ENCODE measurements at regions not wholly inside any gene's neighbourhood (a gene's known extent, or its start where the extent isn't known, plus 50 kb on each side); places are given as distances from the start of the nearest gene placed in this dataset.
"Not testable (repeated sequence)": the region's sequence is repeated elsewhere in the genome, so short reads cannot be mapped to it uniquely, and the experiment has no call there.

- TF ChIP-seq EZH2, CTCF (IDR thresholded peaks at IDR 0.05): not testable (repeated sequence)
Measured at GRCh38 chr6:26730019-26730766, 70.6 kb upstream of the ZNF322 start.

Measured in neural progenitor cell (in vitro differentiated cells).